ENCODE measurements at regions not wholly inside any gene's neighbourhood (a gene's known extent, or its start where the extent isn't known, plus 50 kb on each side); places are given as distances from the start of the nearest gene placed in this dataset.

DNA sequence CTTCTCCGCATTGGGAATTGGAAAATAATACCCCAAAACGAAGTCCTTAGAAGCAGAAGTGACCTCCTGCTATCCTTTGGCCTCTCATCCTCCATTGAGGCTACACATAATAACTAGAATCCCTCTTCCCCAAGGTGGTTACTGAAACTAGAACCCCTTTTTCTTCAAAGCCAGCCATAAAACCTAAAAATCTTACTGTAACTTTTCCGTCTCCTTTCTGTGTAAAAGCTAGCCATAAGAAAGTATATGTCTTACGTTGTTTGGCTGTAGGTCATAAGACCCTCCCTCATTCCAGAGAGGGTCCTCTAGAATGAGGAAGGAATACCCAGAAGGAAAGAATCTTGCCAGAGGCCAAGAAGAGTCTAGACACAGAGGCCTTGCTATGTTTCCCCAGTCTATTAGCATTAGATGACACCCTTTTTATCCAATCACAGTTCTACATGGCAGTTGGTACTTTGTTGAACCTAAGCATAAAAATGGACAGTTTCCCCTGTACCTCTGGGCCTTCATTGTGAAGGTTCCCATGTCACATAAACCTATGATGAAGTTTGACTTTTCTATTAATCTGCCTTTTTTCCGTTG is 133.9 kb upstream of the BTN3A2 start:
- Histone ChIP-seq H3K27ac (ENCODE audit: low read length) (no peak overlapping the region), H3K9me3 (ENCODE audit: insufficient read depth, low read length, severe bottlenecking) (no peaks in the 10 kb centered on the region), H3K27me3 (ENCODE audit: insufficient read depth, low read length, poor library complexity) (no peaks in the 10 kb centered on the region), H4K20me1 (ENCODE audit: insufficient read depth, low read length) (no peaks in the 10 kb centered on the region; the same call in 1 of the 2 replicates), H3K4me3 (ENCODE audit: low read depth in 1 of 2, low read length in 2 of 2) (no peak overlapping the region), H3K79me2 (ENCODE audit: insufficient read depth, low read length) (peaks cover 8% of the 10 kb centered on the region; the same call in 1 of the 2 replicates), H3K9ac (ENCODE audit: low read depth, low read length) (no peak overlapping the region), H2AFZ (ENCODE audit: low read depth, low read length) (no peak overlapping the region), H3K4me2 (ENCODE audit: insufficient read depth, low read length) (no peak overlapping the region), H3K4me1 (ENCODE audit: insufficient read depth, low read length) (peaks cover 41% of the 10 kb centered on the region), H3K36me3 (ENCODE audit: insufficient read depth, low read length) (no peaks in the 10 kb centered on the region; the same call in 1 of the 2 replicates)
- ATAC-seq (ENCODE audit: insufficient read depth, low read depth) (no peak), DNase-seq (no peak)
- no peak for TF ChIP-seq EZH2 (IDR thresholded peaks at IDR 0.05; ENCODE audit: borderline replicate concordance, low read depth, low read length, severe bottlenecking)
- TF ChIP-seq, protein P1, sequence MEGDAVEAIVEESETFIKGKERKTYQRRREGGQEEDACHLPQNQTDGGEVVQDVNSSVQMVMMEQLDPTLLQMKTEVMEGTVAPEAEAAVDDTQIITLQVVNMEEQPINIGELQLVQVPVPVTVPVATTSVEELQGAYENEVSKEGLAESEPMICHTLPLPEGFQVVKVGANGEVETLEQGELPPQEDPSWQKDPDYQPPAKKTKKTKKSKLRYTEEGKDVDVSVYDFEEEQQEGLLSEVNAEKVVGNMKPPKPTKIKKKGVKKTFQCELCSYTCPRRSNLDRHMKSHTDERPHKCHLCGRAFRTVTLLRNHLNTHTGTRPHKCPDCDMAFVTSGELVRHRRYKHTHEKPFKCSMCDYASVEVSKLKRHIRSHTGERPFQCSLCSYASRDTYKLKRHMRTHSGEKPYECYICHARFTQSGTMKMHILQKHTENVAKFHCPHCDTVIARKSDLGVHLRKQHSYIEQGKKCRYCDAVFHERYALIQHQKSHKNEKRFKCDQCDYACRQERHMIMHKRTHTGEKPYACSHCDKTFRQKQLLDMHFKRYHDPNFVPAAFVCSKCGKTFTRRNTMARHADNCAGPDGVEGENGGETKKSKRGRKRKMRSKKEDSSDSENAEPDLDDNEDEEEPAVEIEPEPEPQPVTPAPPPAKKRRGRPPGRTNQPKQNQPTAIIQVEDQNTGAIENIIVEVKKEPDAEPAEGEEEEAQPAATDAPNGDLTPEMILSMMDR (IDR thresholded peaks at IDR 0.05; ENCODE audit: borderline replicate concordance, extremely low read depth, low read length, poor library complexity, severe bottlenecking): no peak

DNA sequence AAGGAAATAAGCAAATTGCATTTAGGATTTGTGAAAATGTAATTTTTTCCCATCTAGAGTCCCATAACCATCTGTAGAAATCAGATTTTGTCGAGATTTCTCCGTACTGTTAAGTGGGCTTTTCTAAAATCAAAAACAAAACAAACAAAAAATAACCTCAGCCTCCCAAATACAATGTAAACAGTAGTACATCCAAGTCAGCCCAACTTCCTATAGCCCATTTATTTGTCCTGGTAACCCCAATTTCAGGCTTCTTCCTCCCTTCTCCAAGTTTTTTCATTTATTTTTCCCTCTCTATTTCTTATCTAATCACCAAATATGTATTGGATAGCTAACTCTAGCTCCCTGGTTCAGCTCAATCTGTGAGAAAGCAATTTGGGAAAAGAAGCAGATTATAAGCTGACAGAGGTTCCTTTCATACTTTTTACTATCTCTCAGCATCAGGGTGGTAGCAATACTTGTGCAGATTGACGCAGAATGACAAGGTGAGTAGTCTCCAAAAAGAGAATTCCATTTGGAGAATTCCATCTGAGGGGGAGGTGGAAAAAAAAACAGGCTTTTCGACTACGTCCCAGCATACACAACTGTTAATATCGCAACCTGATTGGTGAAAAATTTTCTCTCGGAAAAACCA is 132.6 kb upstream of the BTN3A2 start:
- Histone ChIP-seq H3K9ac (ENCODE audit: low read depth, low read length) (peak overlapping the region; percentile 99; the same call in 1 of the 2 replicates), H3K4me3 (ENCODE audit: low read depth in 1 of 2, low read length in 2 of 2) (peak overlapping the region in 1 of 2 experiments; percentile 79; a peak in 2 of 4 replicates), H4K20me1 (ENCODE audit: insufficient read depth, low read length) (no peaks in the 10 kb centered on the region; the same call in 1 of the 2 replicates), H3K9me3 (ENCODE audit: insufficient read depth, low read length, severe bottlenecking) (no peaks in the 10 kb centered on the region), H3K36me3 (ENCODE audit: insufficient read depth, low read length) (no peaks in the 10 kb centered on the region; the same call in 1 of the 2 replicates), H3K4me2 (ENCODE audit: insufficient read depth, low read length) (0 out of 2 replicates have a peak overlapping the region, but pooled peaks have one; percentile 72), H3K27ac (ENCODE audit: low read length) (peak overlapping the region; percentile 100), H2AFZ (ENCODE audit: low read depth, low read length) (no peak overlapping the region), H3K27me3 (ENCODE audit: insufficient read depth, low read length, poor library complexity) (no peaks in the 10 kb centered on the region), H3K4me1 (ENCODE audit: insufficient read depth, low read length) (peaks cover 42% of the 10 kb centered on the region), H3K79me2 (ENCODE audit: insufficient read depth, low read length) (peaks cover 8% of the 10 kb centered on the region; the same call in 1 of the 2 replicates)
- TF ChIP-seq EZH2 (IDR thresholded peaks at IDR 0.05; ENCODE audit: borderline replicate concordance, low read depth, low read length, severe bottlenecking): no peak
- TF ChIP-seq, protein P1 (IDR thresholded peaks at IDR 0.05; ENCODE audit: borderline replicate concordance, extremely low read depth, low read length, poor library complexity, severe bottlenecking): no peak
- ATAC-seq (ENCODE audit: insufficient read depth, low read depth): no peak
- no peak for DNase-seq

DNA sequence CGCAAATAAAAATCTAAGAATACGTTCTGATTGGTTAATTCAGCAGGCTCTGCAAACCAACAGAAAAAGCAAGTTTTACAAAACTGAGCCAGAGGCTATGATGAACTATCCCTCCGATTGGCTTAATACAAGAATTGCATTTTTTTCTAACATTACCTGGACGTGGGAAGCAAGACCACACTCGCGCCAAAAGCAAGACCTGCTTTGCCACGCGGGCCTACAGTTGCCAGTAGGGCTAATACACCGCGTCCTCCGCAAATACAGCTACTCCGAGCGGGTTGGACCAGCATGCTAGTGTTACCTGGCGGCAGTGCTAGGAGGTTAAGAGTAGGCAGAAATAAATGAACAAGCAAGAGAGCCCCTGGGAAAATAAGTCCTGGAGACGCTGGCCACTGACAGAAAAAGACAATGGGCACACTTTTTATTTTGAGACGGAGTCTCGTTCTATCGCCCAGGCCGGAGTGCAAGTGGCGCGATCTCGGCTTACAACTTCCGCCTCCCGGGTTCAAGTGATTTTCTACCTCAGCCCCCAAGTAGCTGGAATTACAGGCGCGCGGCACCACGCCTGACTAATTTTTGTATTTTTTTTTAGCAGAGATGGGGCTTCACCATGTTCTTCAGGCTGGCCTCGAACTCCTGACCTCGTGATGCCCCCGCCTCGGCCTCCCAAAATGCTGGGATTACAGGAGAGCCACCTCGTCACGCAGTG is 131.9 kb upstream of the BTN3A2 start:
- ATAC-seq (ENCODE audit: insufficient read depth, low read depth) (peak; percentile 10; the same call in 2 of the 3 replicates), DNase-seq (peak; percentile 53)
- no peak overlapping the region for H2AFZ ChIP-seq (ENCODE audit: low read depth, low read length)

More for the DNA sequence above, 131.9 kb upstream of the BTN3A2 start:
- no peaks in the 10 kb centered on the region for H3K27me3 ChIP-seq (ENCODE audit: insufficient read depth, low read length, poor library complexity)
- no peaks in the 10 kb centered on the region for H3K9me3 ChIP-seq (ENCODE audit: insufficient read depth, low read length, severe bottlenecking)
- no peaks in the 10 kb centered on the region; the same call in 1 of the 2 replicates for H4K20me1 ChIP-seq (ENCODE audit: insufficient read depth, low read length)
- H3K36me3 ChIP-seq (ENCODE audit: insufficient read depth, low read length): no peaks in the 10 kb centered on the region; the same call in 1 of the 2 replicates
- TF ChIP-seq, protein P1 (IDR thresholded peaks at IDR 0.05; ENCODE audit: borderline replicate concordance, extremely low read depth, low read length, poor library complexity, severe bottlenecking): no peak
- TF ChIP-seq EZH2 (IDR thresholded peaks at IDR 0.05; ENCODE audit: borderline replicate concordance, low read depth, low read length, severe bottlenecking): no peak
- peak overlapping the region; percentile 99 for H3K9ac ChIP-seq (ENCODE audit: low read depth, low read length)
- peaks cover 42% of the 10 kb centered on the region for H3K4me1 ChIP-seq (ENCODE audit: insufficient read depth, low read length)
- peak overlapping the region; percentile 100 for H3K27ac ChIP-seq (ENCODE audit: low read length)
- H3K79me2 ChIP-seq (ENCODE audit: insufficient read depth, low read length): peaks cover 8% of the 10 kb centered on the region; the same call in 1 of the 2 replicates
- peak overlapping the region in 1 of 2 experiments; percentile 79; a peak in 3 of 4 replicates for H3K4me3 ChIP-seq (ENCODE audit: low read depth in 1 of 2, low read length in 2 of 2)
- peak overlapping the region; percentile 72 for H3K4me2 ChIP-seq (ENCODE audit: insufficient read depth, low read length)
